Caco-2 (cell line): ENCODE measurements at regions not wholly inside any gene's neighbourhood (a gene's known extent, or its start where the extent isn't known, plus 50 kb on each side); places are given as distances from the start of the nearest gene placed in this dataset.

Source experiments
- BruUV-seq: library from RNA; stranded (reverse); fragments of 400-500 nt; replicated peaks from 2 replicates; lab custom pipeline; 2021; lab: Mats Ljungman, UMichigan
- CTCF ChIA-PET: fragments of 300-600 bp; sonication (Branson Sonifier 250); formaldehyde crosslinking; loops from one replicate; lab custom pipeline; 2022; ENCODE audit warnings: antibody characterized with exemption; lab: Charles Lee
- POLR2A ChIA-PET: fragments of 300-600 bp; sonication (Branson Sonifier 250); formaldehyde crosslinking; loops from one replicate; lab custom pipeline; 2022; ENCODE audit warnings: antibody characterized with exemption; lab: Charles Lee
- DNase-seq, 2 experiments: peaks; one replicate each; pipeline versions ENCODE4 v3.0.0 to v3.0.0-alpha.2; 2020 to 2022
- H3K27me3 ChIP-seq: replicated peaks from 2 replicates; pipeline ENCODE4 v1.6.0; 2011; ENCODE audit warnings: low read length; ENCODE audit not compliant: control insufficient read depth, insufficient read depth
- H3K36me3 ChIP-seq: 2 replicates; pipeline ENCODE4 v1.5.1; 2011; ENCODE audit warnings: low read length; ENCODE audit not compliant: control insufficient read depth, insufficient read depth
- H3K4me1 ChIP-seq: fragments of 250-450 bp; sonication (Bioruptor Pico); 2 replicates; pipeline ENCODE4 v1.5.1; 2020; ENCODE audit warnings: mild to moderate bottlenecking
- H3K4me3 ChIP-seq: 2 replicates; pipeline ENCODE4 v1.5.1; 2011; ENCODE audit warnings: low read depth, mild to moderate bottlenecking, control low read depth, low read length
- H3K9me3 ChIP-seq: fragments of 250-450 bp; sonication (Bioruptor Pico); 2 replicates; pipeline ENCODE4 v1.5.1; 2020; ENCODE audit warnings: mild to moderate bottlenecking, moderate library complexity
- H3K27ac Mint-ChIP-seq: one replicate; pipeline ENCODE4 v1.8.0; 2022; ENCODE audit warnings: mixed read lengths; ENCODE audit not compliant: unreplicated experiment
- H3K27me3 Mint-ChIP-seq: one replicate; pipeline ENCODE4 v1.8.0; 2022; ENCODE audit warnings: mixed read lengths; ENCODE audit not compliant: insufficient read depth, unreplicated experiment
- H3K36me3 Mint-ChIP-seq: one replicate; pipeline ENCODE4 v1.8.0; 2022; ENCODE audit warnings: mild to moderate bottlenecking, mixed read lengths; ENCODE audit not compliant: insufficient read depth, unreplicated experiment
- H3K4me1 Mint-ChIP-seq: one replicate; pipeline ENCODE4 v1.8.0; 2022; ENCODE audit warnings: low read depth, mixed read lengths; ENCODE audit not compliant: unreplicated experiment
- H3K4me3 Mint-ChIP-seq: one replicate; pipeline ENCODE4 v1.8.0; 2022; ENCODE audit warnings: mild to moderate bottlenecking, moderate library complexity, mixed read lengths; ENCODE audit not compliant: unreplicated experiment
- H3K9me3 Mint-ChIP-seq: one replicate; pipeline ENCODE4 v1.8.0; 2022; ENCODE audit warnings: mixed read lengths; ENCODE audit not compliant: unreplicated experiment
- CTCF ChIP-seq, 2 experiments: fragments of 200-600 bp in 1 of 2; IDR thresholded peaks; 1 replicate in 1 of 2; 2 replicates in 1 of 2; pipeline versions ENCODE4 v1.5.1 to v1.8.0; 2011 to 2022; ENCODE audit warnings: antibody characterized with exemption in 1 of 2, control low read depth in 1 of 2, inconsistent platforms in 1 of 2, low read depth in 1 of 2, low read length in 1 of 2, mild to moderate bottlenecking in 1 of 2, moderate library complexity in 1 of 2; ENCODE audit not compliant: insufficient read depth in 1 of 2, severe bottlenecking in 1 of 2, unreplicated experiment in 1 of 2
- intact Hi-C: fragments of 100-400 bp; cut with micrococcal nuclease; formaldehyde crosslinking; loops from one replicate; pipeline ENCODE4 v1.10.0; 2022; ENCODE audit not compliant: unreplicated experiment

GRCh38 chr10:29224631-29225030, 64.2 kb upstream of the LYZL1 start:
- no TSS peak for BruUV-seq
- POLR2A ChIA-PET: no interaction called here
- no peak for DNase-seq
- Histone ChIP-seq H3K36me3 (no peaks in the 10 kb centered on the region), H3K27me3 (no peaks in the 10 kb centered on the region), H3K4me3 (no peak overlapping the region), H3K4me1 (peaks cover 25% of the 10 kb centered on the region), H3K9me3 (no peaks in the 10 kb centered on the region)
- no peaks in the 10 kb centered on the region for H3K27me3 Mint-ChIP-seq
- H3K36me3 Mint-ChIP-seq: no peaks in the 10 kb centered on the region
- TF ChIP-seq CTCF (IDR thresholded peaks at IDR 0.05; ENCODE audit: insufficient read depth in 1 of 2, low read depth in 1 of 2, low read length in 1 of 2, severe bottlenecking in 1 of 2, unreplicated experiment in 1 of 2): no peak
- CTCF ChIA-PET: no interaction called here
- H3K27ac Mint-ChIP-seq: no peak overlapping the region
- H3K4me1 Mint-ChIP-seq: peaks cover 14% of the 10 kb centered on the region
- no peak overlapping the region for H3K4me3 Mint-ChIP-seq
- intact Hi-C loops: loop anchor here (5.0 kb wide), 1 partner anchor 92 kb away; no protein-coding TSS in a partner anchor
- peaks cover 23% of the 10 kb centered on the region for H3K9me3 Mint-ChIP-seq

- Mint-ChIP-seq H3K27me3 (no peaks in the 10 kb centered on the region), H3K36me3 (no peaks in the 10 kb centered on the region), H3K4me3 (no peak overlapping the region), H3K9me3 (peaks cover 21% of the 10 kb centered on the region), H3K27ac (no peak overlapping the region), H3K4me1 (peaks cover 18% of the 10 kb centered on the region)
- H3K27me3 ChIP-seq: no peaks in the 10 kb centered on the region
- no TSS peak for BruUV-seq
- H3K4me1 ChIP-seq: peaks cover 37% of the 10 kb centered on the region
- intact Hi-C loops: no loop called here
- no peaks in the 10 kb centered on the region for H3K36me3 ChIP-seq
- H3K9me3 ChIP-seq: no peaks in the 10 kb centered on the region
- POLR2A ChIA-PET: no interaction called here
- CTCF ChIA-PET: no interaction called here
- DNase-seq: no peak
- TF ChIP-seq CTCF (IDR thresholded peaks at IDR 0.05; ENCODE audit: insufficient read depth in 1 of 2, low read depth in 1 of 2, low read length in 1 of 2, severe bottlenecking in 1 of 2, unreplicated experiment in 1 of 2): no peak
- H3K4me3 ChIP-seq: no peak overlapping the region
These were observed 61.7 kb upstream of the LYZL1 start for GRCh38 chr10:29227201-29227600.

GRCh38 chr10:29228562-29228961, 60.3 kb upstream of the LYZL1 start:
- intact Hi-C loops: no loop called here
- H3K4me1 ChIP-seq: peaks cover 34% of the 10 kb centered on the region
- no peaks in the 10 kb centered on the region for H3K9me3 ChIP-seq
- H3K27me3 Mint-ChIP-seq: no peaks in the 10 kb centered on the region
- no peak overlapping the region for H3K4me3 ChIP-seq
- H3K36me3 Mint-ChIP-seq: no peaks in the 10 kb centered on the region
- ChIA-PET CTCF (no interaction called here), POLR2A (no interaction called here)
- H3K4me1 Mint-ChIP-seq: peaks cover 14% of the 10 kb centered on the region
- TF ChIP-seq CTCF (IDR thresholded peaks at IDR 0.05; ENCODE audit: insufficient read depth in 1 of 2, low read depth in 1 of 2, low read length in 1 of 2, severe bottlenecking in 1 of 2, unreplicated experiment in 1 of 2): no peak
- H3K4me3 Mint-ChIP-seq: no peak overlapping the region
- H3K36me3 ChIP-seq: no peaks in the 10 kb centered on the region
- no peak for DNase-seq
- H3K27ac Mint-ChIP-seq: no peak overlapping the region
- H3K27me3 ChIP-seq: no peaks in the 10 kb centered on the region
- peaks cover 16% of the 10 kb centered on the region for H3K9me3 Mint-ChIP-seq
- no TSS peak for BruUV-seq
